PFSK-1 (cell line): ENCODE measurements at regions not wholly inside any gene's neighbourhood (a gene's known extent, or its start where the extent isn't known, plus 50 kb on each side); places are given as distances from the start of the nearest gene placed in this dataset.

Experiments
- FOXP2 ChIP-seq: optimal IDR thresholded peaks from 2 replicates; pipeline ENCODE3; 2011; ENCODE audit warnings: borderline replicate concordance, control low read depth, inconsistent platforms; ENCODE audit not compliant: insufficient read depth; ENCODE audit errors: extremely low read length, extremely low read depth
- POLR2AphosphoS5 ChIP-seq: IDR thresholded peaks from 2 replicates; pipeline ENCODE4 v1.6.1; 2012; ENCODE audit warnings: low read depth, mild to moderate bottlenecking, control low read depth, low read length, moderate library complexity
- REST ChIP-seq, 2 experiments: IDR thresholded peaks; 2 replicates each; pipeline versions ENCODE4 v1.6.1 to v1.8.0; 2011 to 2012; ENCODE audit warnings: low read depth in 2 of 2, low read length in 2 of 2, control low read depth in 1 of 2, inconsistent platforms in 1 of 2, mild to moderate bottlenecking in 1 of 2, moderate library complexity in 1 of 2; ENCODE audit not compliant: insufficient read depth in 1 of 2
- SIN3A ChIP-seq: IDR thresholded peaks from 2 replicates; pipeline ENCODE4 v1.6.1; 2012; ENCODE audit warnings: mild to moderate bottlenecking, low read length, moderate library complexity, borderline replicate concordance; ENCODE audit not compliant: insufficient read depth
- TAF1 ChIP-seq: IDR thresholded peaks from 2 replicates; pipeline ENCODE4 v1.6.1; 2012; ENCODE audit warnings: low read length, control low read depth, borderline replicate concordance; ENCODE audit not compliant: insufficient read depth

- TF ChIP-seq SIN3A = no peak
- TF ChIP-seq TAF1 = no peak
Measured at GRCh38 chr5:116750631-116751580, 176.3 kb upstream of the SEMA6A start.

- no peak for TF ChIP-seq REST (IDR thresholded peaks at IDR 0.05; ENCODE audit: insufficient read depth in 1 of 2, low read depth in 2 of 2, low read length in 2 of 2)
- TF ChIP-seq SIN3A = no peak
- TF ChIP-seq FOXP2 = no peak
- TF ChIP-seq POLR2AphosphoS5 = no peak
- no peak for TF ChIP-seq TAF1
Measured at GRCh38 chr5:116747881-116748280, 173.3 kb upstream of the SEMA6A start.

GRCh38 chr5:116746668-116747067 is 172.0 kb upstream of the SEMA6A start:
- TF ChIP-seq REST (IDR thresholded peaks at IDR 0.05; ENCODE audit: insufficient read depth in 1 of 2, low read depth in 2 of 2, low read length in 2 of 2) (no peak), POLR2AphosphoS5 (no peak), TAF1 (no peak), FOXP2 (no peak), SIN3A (no peak)

- no peak for TF ChIP-seq TAF1
- no peak for TF ChIP-seq SIN3A
- TF ChIP-seq FOXP2 = no peak
- no peak for TF ChIP-seq REST (IDR thresholded peaks at IDR 0.05; ENCODE audit: insufficient read depth in 1 of 2, low read depth in 2 of 2, low read length in 2 of 2)
- TF ChIP-seq POLR2AphosphoS5 = no peak
Measured at GRCh38 chr5:116740771-116741170, 166.1 kb upstream of the SEMA6A start.

- TF ChIP-seq SIN3A (no peak), REST (IDR thresholded peaks at IDR 0.05; ENCODE audit: insufficient read depth in 1 of 2, low read depth in 2 of 2, low read length in 2 of 2) (no peak), FOXP2 (no peak), POLR2AphosphoS5 (no peak), TAF1 (no peak)
Measured at GRCh38 chr5:116739571-116739970, 164.9 kb upstream of the SEMA6A start.
